ENCODE measurements at regions not wholly inside any gene's neighbourhood (a gene's known extent, or its start where the extent isn't known, plus 50 kb on each side); places are given as distances from the start of the nearest gene placed in this dataset.

GRCh38 chr1:56257726-56258125 lies 321.6 kb downstream of the PLPP3 start:
- TF ChIP-seq, protein P1, sequence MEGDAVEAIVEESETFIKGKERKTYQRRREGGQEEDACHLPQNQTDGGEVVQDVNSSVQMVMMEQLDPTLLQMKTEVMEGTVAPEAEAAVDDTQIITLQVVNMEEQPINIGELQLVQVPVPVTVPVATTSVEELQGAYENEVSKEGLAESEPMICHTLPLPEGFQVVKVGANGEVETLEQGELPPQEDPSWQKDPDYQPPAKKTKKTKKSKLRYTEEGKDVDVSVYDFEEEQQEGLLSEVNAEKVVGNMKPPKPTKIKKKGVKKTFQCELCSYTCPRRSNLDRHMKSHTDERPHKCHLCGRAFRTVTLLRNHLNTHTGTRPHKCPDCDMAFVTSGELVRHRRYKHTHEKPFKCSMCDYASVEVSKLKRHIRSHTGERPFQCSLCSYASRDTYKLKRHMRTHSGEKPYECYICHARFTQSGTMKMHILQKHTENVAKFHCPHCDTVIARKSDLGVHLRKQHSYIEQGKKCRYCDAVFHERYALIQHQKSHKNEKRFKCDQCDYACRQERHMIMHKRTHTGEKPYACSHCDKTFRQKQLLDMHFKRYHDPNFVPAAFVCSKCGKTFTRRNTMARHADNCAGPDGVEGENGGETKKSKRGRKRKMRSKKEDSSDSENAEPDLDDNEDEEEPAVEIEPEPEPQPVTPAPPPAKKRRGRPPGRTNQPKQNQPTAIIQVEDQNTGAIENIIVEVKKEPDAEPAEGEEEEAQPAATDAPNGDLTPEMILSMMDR (IDR thresholded peaks at IDR 0.05) = no peak
- TF ChIP-seq EP300 (IDR thresholded peaks at IDR 0.05) = no peak
